ENCODE measurements at regions not wholly inside any gene's neighbourhood (a gene's known extent, or its start where the extent isn't known, plus 50 kb on each side); places are given as distances from the start of the nearest gene placed in this dataset.
A peak's percentile ranks its signal among the peaks of the same experiment; 100 is the strongest.

- Mint-ChIP-seq H3K4me3 (no peak overlapping the region), H3K27ac (no peak overlapping the region), H3K9me3 (no peaks in the 10 kb centered on the region)
Measured at GRCh38 chr3:24586920-24587319, 92.3 kb upstream of the THRB start.

GRCh38 chr3:24588629-24589512 is 94.2 kb upstream of the THRB start:
- H3K27ac Mint-ChIP-seq, result no peak overlapping the region
- no peaks in the 10 kb centered on the region for H3K9me3 Mint-ChIP-seq
- no peaks in the 10 kb centered on the region for H3K27me3 Mint-ChIP-seq (ENCODE audit: insufficient read depth)
- H3K36me3 Mint-ChIP-seq (ENCODE audit: low read depth), result no peaks in the 10 kb centered on the region
- intact Hi-C loops (cut with micrococcal nuclease), result no loop called here
- H3K4me1 Mint-ChIP-seq (ENCODE audit: low read depth), result no peaks in the 10 kb centered on the region
- no peak for DNase-seq (ENCODE audit: low spot score)
- no peak overlapping the region for H3K4me3 Mint-ChIP-seq

More at GRCh38 chr3:24586920-24587319, 92.3 kb upstream of the THRB start:
- no peaks in the 10 kb centered on the region for H3K36me3 Mint-ChIP-seq (ENCODE audit: low read depth)
- no peaks in the 10 kb centered on the region for H3K4me1 Mint-ChIP-seq (ENCODE audit: low read depth)
- H3K27me3 Mint-ChIP-seq (ENCODE audit: insufficient read depth), result no peaks in the 10 kb centered on the region
- intact Hi-C loops (cut with micrococcal nuclease), result no loop called here
- DNase-seq (ENCODE audit: low spot score), result no peak

- Mint-ChIP-seq H3K27ac (no peak overlapping the region), H3K9me3 (no peaks in the 10 kb centered on the region), H3K27me3 (ENCODE audit: insufficient read depth) (no peaks in the 10 kb centered on the region), H3K4me3 (no peak overlapping the region), H3K36me3 (ENCODE audit: low read depth) (no peaks in the 10 kb centered on the region), H3K4me1 (ENCODE audit: low read depth) (no peaks in the 10 kb centered on the region)
- intact Hi-C loops (cut with micrococcal nuclease), result no loop called here
- DNase-seq (ENCODE audit: low spot score), result no peak
Measured at GRCh38 chr3:24589513-24589851, 94.8 kb upstream of the THRB start.

GRCh38 chr3:24589931-24590880 is 95.6 kb upstream of the THRB start:
- no peaks in the 10 kb centered on the region for H3K4me1 Mint-ChIP-seq (ENCODE audit: low read depth)
- no peak overlapping the region for H3K27ac Mint-ChIP-seq
- no peaks in the 10 kb centered on the region for H3K27me3 Mint-ChIP-seq (ENCODE audit: insufficient read depth)
- intact Hi-C loops (cut with micrococcal nuclease), result no loop called here
- no peak for DNase-seq (ENCODE audit: low spot score)
- no peaks in the 10 kb centered on the region for H3K36me3 Mint-ChIP-seq (ENCODE audit: low read depth)
- H3K4me3 Mint-ChIP-seq, result no peak overlapping the region
- H3K9me3 Mint-ChIP-seq, result no peaks in the 10 kb centered on the region

GRCh38 chr3:24591191-24591590 is 96.5 kb upstream of the THRB start:
- H3K9me3 Mint-ChIP-seq, result no peaks in the 10 kb centered on the region
- H3K4me3 Mint-ChIP-seq, result no peak overlapping the region
- no peaks in the 10 kb centered on the region for H3K4me1 Mint-ChIP-seq (ENCODE audit: low read depth)
- no peak for DNase-seq (ENCODE audit: low spot score)
- no peak overlapping the region for H3K27ac Mint-ChIP-seq
- no peaks in the 10 kb centered on the region for H3K27me3 Mint-ChIP-seq (ENCODE audit: insufficient read depth)
- intact Hi-C loops (cut with micrococcal nuclease), result no loop called here
- H3K36me3 Mint-ChIP-seq (ENCODE audit: low read depth), result no peaks in the 10 kb centered on the region

GRCh38 chr3:24591661-24592555 is 97.3 kb upstream of the THRB start:
- H3K9me3 Mint-ChIP-seq, result no peaks in the 10 kb centered on the region
- H3K36me3 Mint-ChIP-seq (ENCODE audit: low read depth), result no peaks in the 10 kb centered on the region
- H3K4me3 Mint-ChIP-seq, result no peak overlapping the region
- DNase-seq (ENCODE audit: low spot score), result no peak
- no peaks in the 10 kb centered on the region for H3K4me1 Mint-ChIP-seq (ENCODE audit: low read depth)
- intact Hi-C loops (cut with micrococcal nuclease), result no loop called here
- H3K27ac Mint-ChIP-seq, result no peak overlapping the region
- no peaks in the 10 kb centered on the region for H3K27me3 Mint-ChIP-seq (ENCODE audit: insufficient read depth)

- no peaks in the 10 kb centered on the region for H3K36me3 Mint-ChIP-seq (ENCODE audit: low read depth)
- no peaks in the 10 kb centered on the region for H3K9me3 Mint-ChIP-seq
- no peaks in the 10 kb centered on the region for H3K27me3 Mint-ChIP-seq (ENCODE audit: insufficient read depth)
- no peak overlapping the region for H3K4me3 Mint-ChIP-seq
- intact Hi-C loops (cut with micrococcal nuclease), result no loop called here
- DNase-seq (ENCODE audit: low spot score), result no peak
- no peaks in the 10 kb centered on the region for H3K4me1 Mint-ChIP-seq (ENCODE audit: low read depth)
- no peak overlapping the region for H3K27ac Mint-ChIP-seq
Measured at GRCh38 chr3:24594161-24594560, 99.5 kb upstream of the THRB start.

- no peaks in the 10 kb centered on the region for H3K4me1 Mint-ChIP-seq (ENCODE audit: low read depth)
- H3K27ac Mint-ChIP-seq, result peak overlapping the region; percentile 22
- no peaks in the 10 kb centered on the region for H3K27me3 Mint-ChIP-seq (ENCODE audit: insufficient read depth)
- no peaks in the 10 kb centered on the region for H3K9me3 Mint-ChIP-seq
- no peaks in the 10 kb centered on the region for H3K36me3 Mint-ChIP-seq (ENCODE audit: low read depth)
- DNase-seq (ENCODE audit: low spot score), result no peak
- intact Hi-C loops (cut with micrococcal nuclease), result no loop called here
- no peak overlapping the region for H3K4me3 Mint-ChIP-seq
Measured at GRCh38 chr3:24595796-24596195, 101.1 kb upstream of the THRB start.

GRCh38 chr3:24596626-24597025 is 102.0 kb upstream of the THRB start:
- no peak for DNase-seq (ENCODE audit: low spot score)
- H3K27ac Mint-ChIP-seq, result no peak overlapping the region
- intact Hi-C loops (cut with micrococcal nuclease), result no loop called here
- H3K4me1 Mint-ChIP-seq (ENCODE audit: low read depth), result no peaks in the 10 kb centered on the region
- no peaks in the 10 kb centered on the region for H3K9me3 Mint-ChIP-seq
- no peaks in the 10 kb centered on the region for H3K27me3 Mint-ChIP-seq (ENCODE audit: insufficient read depth)
- H3K36me3 Mint-ChIP-seq (ENCODE audit: low read depth), result no peaks in the 10 kb centered on the region
- no peak overlapping the region for H3K4me3 Mint-ChIP-seq

GRCh38 chr3:24598695-24599470 is 104.2 kb upstream of the THRB start:
- no peaks in the 10 kb centered on the region for H3K36me3 Mint-ChIP-seq (ENCODE audit: low read depth)
- no peaks in the 10 kb centered on the region for H3K4me1 Mint-ChIP-seq (ENCODE audit: low read depth)
- intact Hi-C loops (cut with micrococcal nuclease), result no loop called here
- H3K27me3 Mint-ChIP-seq (ENCODE audit: insufficient read depth), result no peaks in the 10 kb centered on the region
- no peak overlapping the region for H3K4me3 Mint-ChIP-seq
- H3K27ac Mint-ChIP-seq, result no peak overlapping the region
- H3K9me3 Mint-ChIP-seq, result no peaks in the 10 kb centered on the region
- no peak for DNase-seq (ENCODE audit: low spot score)

- DNase-seq (ENCODE audit: low spot score), result no peak
- no peak overlapping the region for H3K27ac Mint-ChIP-seq
- intact Hi-C loops (cut with micrococcal nuclease), result no loop called here
- H3K4me1 Mint-ChIP-seq (ENCODE audit: low read depth), result no peaks in the 10 kb centered on the region
- no peak overlapping the region for H3K4me3 Mint-ChIP-seq
- no peaks in the 10 kb centered on the region for H3K27me3 Mint-ChIP-seq (ENCODE audit: insufficient read depth)
- no peaks in the 10 kb centered on the region for H3K36me3 Mint-ChIP-seq (ENCODE audit: low read depth)
- H3K9me3 Mint-ChIP-seq, result no peaks in the 10 kb centered on the region
Measured at GRCh38 chr3:24601066-24601939, 106.7 kb upstream of the THRB start.

Data from activated T-helper 1 cell treated with anti-CD3 and anti-CD28 coated beads, Interleukin-12 subunit alpha, Interleukin-12 subunit beta, Interleukin-2, Interleukin-4 antibody, amounts not matched to agents 30 ng/mL and 10 ng/mL and 1 ng/mL, durations not matched to agents 14 hours and 24 hours and 36 hours (primary cell).